BE2C (cell line): ENCODE measurements at regions not wholly inside any gene's neighbourhood (a gene's known extent, or its start where the extent isn't known, plus 50 kb on each side); places are given as distances from the start of the nearest gene placed in this dataset.

Experiments
- DNase-seq: peaks from one replicate; pipeline ENCODE4 v3.0.0-alpha.2; 2020
- H3K27me3 ChIP-seq: fragments of 250-450 bp; sonication (Bioruptor Pico); 2 replicates; pipeline ENCODE4 v1.5.1; 2020; ENCODE audit warnings: mild to moderate bottlenecking
- H3K36me3 ChIP-seq: fragments of 250-450 bp; sonication (Bioruptor Pico); 2 replicates; pipeline ENCODE4 v1.5.1; 2020; ENCODE audit warnings: mild to moderate bottlenecking
- H3K4me1 ChIP-seq: fragments of 250-450 bp; sonication (Bioruptor Pico); 2 replicates; pipeline ENCODE4 v1.5.1; 2020
- H3K4me3 ChIP-seq: 2 replicates; pipeline ENCODE4 v1.5.1; 2011; ENCODE audit warnings: low read depth, low read length
- H3K9me3 ChIP-seq: fragments of 250-450 bp; sonication (Bioruptor Pico); 2 replicates; pipeline ENCODE4 v1.5.1; 2020
- CTCF ChIP-seq: IDR thresholded peaks from 2 replicates; pipeline ENCODE4 v1.5.1; 2012; ENCODE audit warnings: mild to moderate bottlenecking, low read depth, low read length

- TF ChIP-seq CTCF: no peak
- Histone ChIP-seq H3K9me3 (no peaks in the 10 kb centered on the region), H3K27me3 (peaks cover 21% of the 10 kb centered on the region; the same call in 1 of the 2 replicates), H3K36me3 (no peaks in the 10 kb centered on the region), H3K4me1 (no peaks in the 10 kb centered on the region), H3K4me3 (no peak overlapping the region)
- DNase-seq: no peak
Measured at GRCh38 chr13:109910194-109910593, 123.8 kb upstream of the IRS2 start.

GRCh38 chr13:109906976-109907375 lies 120.6 kb upstream of the IRS2 start:
- no peak overlapping the region for H3K4me3 ChIP-seq

GRCh38 chr13:109904218-109904617 lies 117.8 kb upstream of the IRS2 start:
- peak; percentile 47 for DNase-seq
- H3K4me1 ChIP-seq: no peaks in the 10 kb centered on the region
- no peaks in the 10 kb centered on the region for H3K36me3 ChIP-seq
- H3K27me3 ChIP-seq: peaks cover 4% of the 10 kb centered on the region
- no peak overlapping the region for H3K4me3 ChIP-seq
- TF ChIP-seq CTCF: peak; percentile 54
- H3K9me3 ChIP-seq: no peaks in the 10 kb centered on the region

More at GRCh38 chr13:109906976-109907375, 120.6 kb upstream of the IRS2 start:
- TF ChIP-seq CTCF: no peak
- Histone ChIP-seq H3K36me3 (no peaks in the 10 kb centered on the region), H3K4me1 (no peaks in the 10 kb centered on the region), H3K27me3 (peaks cover 15% of the 10 kb centered on the region; the same call in 1 of the 2 replicates), H3K9me3 (no peaks in the 10 kb centered on the region)
- no peak for DNase-seq

- no peak overlapping the region for H3K4me3 ChIP-seq
- H3K27me3 ChIP-seq: peaks cover 4% of the 10 kb centered on the region
- no peak for DNase-seq
- no peak for TF ChIP-seq CTCF
- H3K9me3 ChIP-seq: no peaks in the 10 kb centered on the region
- H3K4me1 ChIP-seq: no peaks in the 10 kb centered on the region
- no peaks in the 10 kb centered on the region for H3K36me3 ChIP-seq
Measured at GRCh38 chr13:109900741-109901140, 114.4 kb upstream of the IRS2 start.

- no peak for TF ChIP-seq CTCF
- no peak for DNase-seq
- no peaks in the 10 kb centered on the region for H3K9me3 ChIP-seq
- no peaks in the 10 kb centered on the region for H3K36me3 ChIP-seq
- peaks cover 4% of the 10 kb centered on the region for H3K27me3 ChIP-seq
- no peaks in the 10 kb centered on the region for H3K4me1 ChIP-seq
- H3K4me3 ChIP-seq: no peak overlapping the region
Measured at GRCh38 chr13:109900320-109900719, 113.9 kb upstream of the IRS2 start.

GRCh38 chr13:109899748-109900147 lies 113.4 kb upstream of the IRS2 start:
- peaks cover 4% of the 10 kb centered on the region for H3K27me3 ChIP-seq
- H3K4me1 ChIP-seq: no peaks in the 10 kb centered on the region
- TF ChIP-seq CTCF: no peak
- DNase-seq: no peak
- no peaks in the 10 kb centered on the region for H3K36me3 ChIP-seq
- H3K4me3 ChIP-seq: no peak overlapping the region
- H3K9me3 ChIP-seq: no peaks in the 10 kb centered on the region
